H9 (cell line): ENCODE measurements at regions not wholly inside any gene's neighbourhood (a gene's known extent, or its start where the extent isn't known, plus 50 kb on each side); places are given as distances from the start of the nearest gene placed in this dataset.

Source experiments
- DNase-seq: peaks from one replicate; pipeline ENCODE4 v3.0.0-alpha.2; 2017
- H2AFZ ChIP-seq: one replicate; pipeline ENCODE4 v1.6.1; 2013; ENCODE audit warnings: mild to moderate bottlenecking, low read length, control low read depth, moderate library complexity
- H2AK5ac ChIP-seq: 2 replicates; pipeline ENCODE4 v1.6.1; 2013; ENCODE audit warnings: low read length, control low read depth, mixed read lengths; ENCODE audit not compliant: insufficient read length
- H2BK120ac ChIP-seq: one replicate; pipeline ENCODE4 v1.6.1; 2013; ENCODE audit warnings: low read depth, mild to moderate bottlenecking, low read length, control low read depth, inconsistent platforms; ENCODE audit not compliant: poor library complexity, severe bottlenecking
- H2BK12ac ChIP-seq: 2 replicates; pipeline ENCODE4 v1.6.1; 2013; ENCODE audit warnings: low read length, control low read depth, mixed read lengths, low read depth; ENCODE audit not compliant: insufficient read length
- H2BK15ac ChIP-seq: 2 replicates; pipeline ENCODE4 v1.6.1; 2013; ENCODE audit warnings: low read depth, low read length, control low read depth
- H2BK20ac ChIP-seq: one replicate; pipeline ENCODE4 v1.6.1; 2013; ENCODE audit warnings: low read depth, mild to moderate bottlenecking, low read length, control low read depth, inconsistent platforms; ENCODE audit not compliant: poor library complexity, severe bottlenecking
- H2BK5ac ChIP-seq: 2 replicates; pipeline ENCODE4 v1.6.1; 2013; ENCODE audit warnings: low read length, control low read depth, mixed read lengths; ENCODE audit not compliant: insufficient read length
- H3K14ac ChIP-seq: 2 replicates; pipeline ENCODE4 v1.6.1; 2013; ENCODE audit warnings: low read length, control low read depth; ENCODE audit not compliant: insufficient read depth
- H3K18ac ChIP-seq: 2 replicates; pipeline ENCODE4 v1.6.1; 2013; ENCODE audit warnings: low read depth, mild to moderate bottlenecking, mixed read lengths, low read length, control low read depth; ENCODE audit not compliant: insufficient read length
- H3K23ac ChIP-seq: 2 replicates; pipeline ENCODE4 v1.6.1; 2013; ENCODE audit warnings: low read length, control low read depth, mixed read lengths, low read depth; ENCODE audit not compliant: insufficient read length
- H3K23me2 ChIP-seq: 2 replicates; pipeline ENCODE4 v1.6.1; 2013; ENCODE audit warnings: low read depth, mild to moderate bottlenecking, mixed read lengths, low read length, control low read depth; ENCODE audit not compliant: insufficient read length, poor library complexity, severe bottlenecking
- H3K27ac ChIP-seq: 2 replicates; pipeline ENCODE4 v1.5.1; 2013; ENCODE audit warnings: low read length, control low read depth, mixed read lengths, low read depth; ENCODE audit not compliant: insufficient read length
- H3K27me3 ChIP-seq: 2 replicates; pipeline ENCODE4 v1.6.1; 2013; ENCODE audit warnings: low read length, control low read depth, inconsistent platforms; ENCODE audit not compliant: insufficient read depth
- H3K4ac ChIP-seq: 2 replicates; pipeline ENCODE4 v1.6.1; 2013; ENCODE audit warnings: low read depth, mild to moderate bottlenecking, control low read depth, inconsistent platforms, low read length, moderate library complexity
- H3K4me1 ChIP-seq: 2 replicates; pipeline ENCODE4 v1.6.1; 2013; ENCODE audit warnings: low read length, control low read depth, inconsistent platforms; ENCODE audit not compliant: insufficient read depth
- H3K4me2 ChIP-seq: 2 replicates; pipeline ENCODE4 v1.6.1; 2013; ENCODE audit warnings: low read length, control low read depth, mixed read lengths; ENCODE audit not compliant: insufficient read length, insufficient read depth
- H3K56ac ChIP-seq: 2 replicates; pipeline ENCODE4 v1.6.1; 2013; ENCODE audit warnings: low read depth, mild to moderate bottlenecking, mixed read lengths, low read length, control low read depth; ENCODE audit not compliant: insufficient read length
- H3K79me1 ChIP-seq: 2 replicates; pipeline ENCODE4 v1.6.1; 2013; ENCODE audit warnings: low read depth, mild to moderate bottlenecking, moderate library complexity, low read length, control low read depth, inconsistent platforms; ENCODE audit not compliant: insufficient read depth, poor library complexity, severe bottlenecking
- H3K79me2 ChIP-seq: 2 replicates; pipeline ENCODE4 v1.6.1; 2013; ENCODE audit warnings: low read length, control low read depth, inconsistent platforms; ENCODE audit not compliant: insufficient read depth
- H3K9ac ChIP-seq: 2 replicates; pipeline ENCODE4 v1.6.1; 2013; ENCODE audit warnings: low read length, control low read depth, mixed read lengths; ENCODE audit not compliant: insufficient read length; ENCODE audit errors: extremely low read depth
- H3K9me3 ChIP-seq: one replicate; pipeline ENCODE4 v1.6.1; 2013; ENCODE audit warnings: low read depth, low read length, inconsistent platforms; ENCODE audit not compliant: control insufficient read depth
- H3T11ph ChIP-seq: one replicate; pipeline ENCODE4 v1.6.1; 2013; ENCODE audit warnings: mild to moderate bottlenecking, low read length, control low read depth, inconsistent platforms
- H4K20me1 ChIP-seq: one replicate; pipeline ENCODE4 v1.6.1; 2013; ENCODE audit not compliant: control insufficient read depth, insufficient read length, insufficient read depth
- H4K5ac ChIP-seq: 2 replicates; pipeline ENCODE4 v1.6.1; 2013; ENCODE audit warnings: low read depth, mild to moderate bottlenecking, mixed read lengths, low read length, control low read depth; ENCODE audit not compliant: insufficient read length
- H4K8ac ChIP-seq: replicated peaks from 2 replicates; pipeline ENCODE4 v1.6.1; 2013; ENCODE audit warnings: low read length, control low read depth, mixed read lengths, low read depth; ENCODE audit not compliant: insufficient read length
- H4K91ac ChIP-seq: 2 replicates; pipeline ENCODE4 v1.6.1; 2013; ENCODE audit warnings: low read depth, mild to moderate bottlenecking, moderate library complexity, mixed read lengths, low read length, control low read depth; ENCODE audit not compliant: insufficient read length
- H3K27ac Mint-ChIP-seq, 3 experiments: 2 replicates in 2 of 3; 3 replicates in 1 of 3; pipeline ENCODE4 v1.8.0; 2020 to 2021; ENCODE audit warnings: mixed read lengths in 3 of 3, mild to moderate bottlenecking in 1 of 3, moderate library complexity in 1 of 3
- H3K27me3 Mint-ChIP-seq: 2 replicates; pipeline ENCODE4 v1.8.0; 2021; ENCODE audit warnings: low read depth, mild to moderate bottlenecking, moderate library complexity, mixed read lengths
- H3K36me3 Mint-ChIP-seq, 3 experiments: 2 replicates in 2 of 3; 3 replicates in 1 of 3; pipeline ENCODE4 v1.8.0; 2020 to 2021; ENCODE audit warnings: low read depth in 3 of 3, mixed read lengths in 3 of 3; ENCODE audit not compliant: insufficient read depth in 1 of 3
- H3K4me1 Mint-ChIP-seq, 2 experiments: 2 replicates each; pipeline ENCODE4 v1.8.0; 2020; ENCODE audit warnings: mixed read lengths in 2 of 2
- H3K4me3 Mint-ChIP-seq, 2 experiments: 2 replicates in 1 of 2; 3 replicates in 1 of 2; pipeline ENCODE4 v1.8.0; 2020 to 2021; ENCODE audit warnings: mild to moderate bottlenecking in 2 of 2, mixed read lengths in 2 of 2, moderate library complexity in 1 of 2
- H3K9me3 Mint-ChIP-seq, 2 experiments: 2 replicates in 1 of 2; 3 replicates in 1 of 2; pipeline ENCODE4 v1.8.0; 2020; ENCODE audit warnings: mild to moderate bottlenecking in 2 of 2, mixed read lengths in 2 of 2, moderate library complexity in 1 of 2
- CTCF ChIP-seq: fragments of 200-600 bp; sonication (generic); conservative IDR thresholded peaks from 3 replicates; pipeline ENCODE4 v1.8.0; 2021; ENCODE audit warnings: antibody characterized with exemption, mild to moderate bottlenecking
- WGBS: extraction: QIAGEN DNeasy Blood & Tissue Kit; methylation state at CpG from one replicate; pipeline ENCODE4 v1.1.7; 2013; ENCODE audit warnings: missing lambda C conversion rate, low lambda C conversion rate, mixed read lengths; ENCODE audit not compliant: insufficient read length; ENCODE audit errors: extremely low coverage; 5-methylcytosine and 5-hydroxymethylcytosine counted together

GRCh38 chr2:18834341-18834740 is 245.0 kb upstream of the NT5C1B start:
- H3K23me2 ChIP-seq = no peaks in the 10 kb centered on the region
- no peaks in the 10 kb centered on the region for H3K27me3 ChIP-seq
- no peak overlapping the region for H3K14ac ChIP-seq
- H4K5ac ChIP-seq = no peak overlapping the region
- H2BK20ac ChIP-seq = no peak overlapping the region
- no peak overlapping the region for H3K27ac ChIP-seq
- no peak overlapping the region for H3K4ac ChIP-seq
- H4K91ac ChIP-seq = no peak overlapping the region
- no peak overlapping the region for H2AFZ ChIP-seq
- no peak overlapping the region for H2BK15ac ChIP-seq
- H3T11ph ChIP-seq = no peak overlapping the region
- H3K18ac ChIP-seq = no peak overlapping the region
- no peak overlapping the region for H2AK5ac ChIP-seq
- no peaks in the 10 kb centered on the region for H3K79me2 ChIP-seq
- Mint-ChIP-seq H3K4me1 (peaks cover 30 to 42% of the 10 kb centered on the region in 2 experiments), H3K9me3 (no peaks in the 10 kb centered on the region), H3K4me3 (no peak overlapping the region), H3K36me3 (no peaks in the 10 kb centered on the region), H3K27me3 (peaks cover 22% of the 10 kb centered on the region), H3K27ac (no peak overlapping the region)
- H3K9me3 ChIP-seq = no peaks in the 10 kb centered on the region
- no peaks in the 10 kb centered on the region for H4K20me1 ChIP-seq
- no peak for DNase-seq
- no CpG with 5 or more reads among the region's 1 CpG for WGBS
- H3K4me1 ChIP-seq = peaks cover 11% of the 10 kb centered on the region; the same call in 1 of the 2 replicates
- TF ChIP-seq CTCF = no peak
- no peaks in the 10 kb centered on the region for H3K79me1 ChIP-seq
- no peak overlapping the region for H2BK120ac ChIP-seq
- no peak overlapping the region for H3K9ac ChIP-seq
- H3K56ac ChIP-seq = no peak overlapping the region
- no peak overlapping the region for H3K23ac ChIP-seq
- no peak overlapping the region for H4K8ac ChIP-seq
- no peak overlapping the region for H2BK5ac ChIP-seq
- H2BK12ac ChIP-seq = no peak overlapping the region
- H3K4me2 ChIP-seq = no peak overlapping the region
